Fibroblast of the conjunctiva (primary cell): ENCODE measurements at regions not wholly inside any gene's neighbourhood (a gene's known extent, or its start where the extent isn't known, plus 50 kb on each side); places are given as distances from the start of the nearest gene placed in this dataset.

Experiments used
- DNase-seq: peaks from one replicate; pipeline ENCODE4 v3.0.0-alpha.2; 2010; ENCODE audit warnings: low read depth

DNA sequence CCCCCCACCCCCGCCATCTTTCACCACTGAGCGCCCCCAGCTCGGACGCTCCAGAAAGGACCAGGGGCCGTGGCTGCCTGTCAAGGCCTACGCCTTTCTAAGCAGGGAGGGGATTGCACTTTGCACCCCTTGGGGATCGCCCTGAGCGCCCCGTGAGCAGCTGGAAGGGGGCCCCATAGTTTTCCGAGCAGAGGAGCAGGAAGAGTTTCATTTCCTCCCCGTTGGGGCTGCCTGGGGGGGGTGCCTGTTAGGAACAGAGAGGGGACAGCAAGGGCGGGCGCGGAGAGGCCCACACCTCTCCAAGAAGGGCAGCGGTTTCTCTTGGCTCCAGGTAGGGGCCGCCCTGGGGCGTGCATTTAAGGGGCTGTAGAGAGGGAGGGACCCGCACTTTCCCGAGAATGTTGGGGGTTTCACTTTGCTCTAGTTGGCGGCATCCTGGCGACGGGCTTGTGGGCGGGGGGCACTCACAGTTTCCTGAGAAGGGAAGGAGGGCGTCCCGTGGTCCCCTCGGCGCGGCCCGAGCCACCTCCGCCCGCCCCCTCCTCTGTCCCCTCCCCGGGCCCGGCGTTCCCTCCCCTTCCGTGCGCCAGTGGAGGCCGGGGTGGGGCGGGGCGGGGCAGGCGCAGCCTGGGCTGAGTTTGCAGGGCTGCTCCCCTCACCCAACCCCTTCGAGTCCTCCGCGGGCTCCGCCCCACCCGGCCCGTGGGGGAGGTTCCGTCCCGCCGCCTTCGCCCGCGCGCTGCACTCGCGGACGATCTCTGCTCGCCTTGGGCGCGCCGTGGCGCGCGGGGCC is 82.3 kb upstream of the CD99 start:
- peak; percentile 43 for DNase-seq

DNA sequence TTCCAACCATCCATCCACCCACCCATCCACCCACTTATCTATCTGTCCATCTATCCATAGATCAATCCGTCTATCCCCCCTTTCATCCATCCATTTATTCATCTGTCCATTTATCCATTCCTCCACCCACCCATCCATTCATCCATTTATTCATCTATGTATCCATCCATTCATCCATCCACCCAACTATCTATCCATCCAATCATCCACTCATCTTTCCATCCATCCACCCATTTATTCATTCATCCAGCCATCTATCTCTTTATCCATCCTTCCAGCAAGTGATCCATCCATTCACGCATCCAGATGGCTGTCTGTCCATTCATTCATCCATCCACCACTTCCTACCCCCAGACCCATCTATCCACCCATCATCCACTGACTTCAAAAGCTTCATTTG is 84.0 kb upstream of the CD99 start:
- DNase-seq, result no peak

DNA sequence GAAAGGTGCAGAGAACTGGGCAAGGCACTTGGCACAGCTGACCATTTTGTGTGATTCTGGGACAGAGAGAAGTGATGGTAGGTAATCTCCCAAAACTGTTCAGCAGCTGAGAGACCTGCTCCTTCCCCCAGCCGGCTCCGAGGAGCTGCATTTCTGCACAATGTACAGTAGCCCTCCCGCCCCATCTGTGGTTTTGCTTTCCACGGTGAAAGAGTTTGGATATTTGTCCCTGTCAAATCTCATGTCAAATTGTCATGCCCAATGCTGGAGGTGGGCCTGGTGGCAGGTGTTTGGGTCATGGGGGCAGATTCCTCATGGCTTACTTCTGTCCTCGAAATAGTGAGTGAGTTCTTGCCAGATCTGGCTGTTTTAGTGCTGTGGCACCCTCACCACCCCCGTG is 90.5 kb upstream of the CD99 start:
- no peak for DNase-seq

DNA sequence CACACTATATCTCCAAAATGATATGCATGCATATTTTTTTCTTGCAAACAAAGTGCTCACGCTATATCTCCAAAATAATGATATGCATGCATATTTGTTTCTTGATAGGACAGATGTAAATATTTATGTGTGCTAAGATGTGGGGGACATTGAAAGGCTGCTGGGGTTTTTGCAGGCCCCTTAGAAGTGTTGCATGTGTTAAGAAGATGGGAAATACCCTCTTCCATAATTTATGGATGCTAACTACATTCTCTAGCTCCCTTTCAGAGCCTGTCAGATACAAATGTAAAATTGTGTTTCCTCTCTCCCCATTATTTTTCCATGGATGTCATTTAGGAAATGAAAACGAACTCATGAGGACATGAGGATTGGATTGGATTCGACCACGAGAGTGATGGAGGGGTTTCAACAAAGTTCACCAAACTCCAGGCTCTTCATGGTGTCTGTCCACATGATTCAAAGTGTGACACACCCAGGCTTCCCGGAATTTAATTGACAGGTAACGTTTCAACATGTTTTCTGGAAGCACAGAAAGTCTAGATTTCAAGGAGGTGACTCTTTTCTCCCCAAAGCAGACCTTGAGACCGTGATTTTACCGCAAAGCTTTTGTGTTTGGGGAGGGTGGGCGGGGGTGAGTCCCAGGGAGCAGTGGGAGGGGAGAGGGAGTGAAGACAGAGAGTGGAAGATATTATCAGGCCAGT is 94.4 kb upstream of the CD99 start:
- no peak for DNase-seq

DNA sequence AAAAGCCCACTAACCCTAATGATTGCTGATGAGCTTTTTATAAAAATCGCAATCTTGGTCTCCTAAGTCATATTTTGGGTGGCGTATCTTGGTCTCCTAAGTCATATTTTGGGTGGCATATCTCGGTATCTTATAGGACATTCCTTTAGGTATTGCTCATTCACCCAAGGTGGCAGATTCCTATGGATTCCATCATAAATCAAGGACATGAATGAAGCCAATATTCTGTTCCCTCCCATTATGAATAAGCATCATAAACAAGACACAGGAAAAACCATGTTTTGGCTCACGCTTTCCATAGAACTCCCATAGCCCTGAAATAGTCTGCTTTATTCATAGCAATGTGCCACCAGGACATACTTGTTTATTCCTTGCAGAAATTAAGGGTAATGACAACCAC is 95.0 kb upstream of the CD99 start:
- DNase-seq, result no peak

DNA sequence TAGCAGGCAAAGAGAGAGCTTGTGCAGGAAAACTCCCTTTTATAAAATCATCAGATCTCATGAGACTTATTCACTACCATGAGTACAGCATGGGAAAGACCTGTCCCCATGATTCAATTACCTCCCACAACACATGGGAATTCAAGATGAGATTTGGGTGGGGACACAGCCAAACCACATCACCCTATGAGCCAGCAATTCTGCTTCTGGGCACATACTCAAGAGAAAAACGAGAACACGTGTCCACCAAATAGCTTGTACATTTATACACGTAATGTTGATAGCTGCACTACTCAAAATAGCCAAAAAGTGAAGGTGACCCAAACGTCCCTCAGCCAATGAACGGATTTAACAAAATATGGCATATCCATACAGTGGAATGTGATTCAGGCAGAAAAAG is 94.5 kb upstream of the DHRSX start:
- DNase-seq, result peak; percentile 32

DNA sequence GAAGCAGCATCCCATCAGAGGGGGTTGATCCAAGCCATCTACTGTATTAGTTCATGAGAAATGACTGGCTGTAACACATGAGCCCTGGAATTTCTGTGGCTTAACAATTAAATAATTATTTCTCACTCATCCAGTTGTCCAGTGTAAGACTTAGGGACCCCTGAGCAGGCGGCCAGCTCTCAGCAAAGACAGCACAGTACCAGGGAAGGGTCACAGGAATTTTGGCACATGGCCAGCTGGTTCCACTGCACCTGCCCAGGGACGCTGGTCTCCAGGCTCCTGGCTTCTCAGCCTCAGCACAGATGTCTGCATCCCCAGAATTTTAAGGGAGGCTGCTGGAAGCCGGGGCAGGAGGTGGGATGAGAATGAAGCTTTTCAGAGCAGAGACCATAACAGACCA is 93.7 kb upstream of the DHRSX start:
- no peak for DNase-seq

DNA sequence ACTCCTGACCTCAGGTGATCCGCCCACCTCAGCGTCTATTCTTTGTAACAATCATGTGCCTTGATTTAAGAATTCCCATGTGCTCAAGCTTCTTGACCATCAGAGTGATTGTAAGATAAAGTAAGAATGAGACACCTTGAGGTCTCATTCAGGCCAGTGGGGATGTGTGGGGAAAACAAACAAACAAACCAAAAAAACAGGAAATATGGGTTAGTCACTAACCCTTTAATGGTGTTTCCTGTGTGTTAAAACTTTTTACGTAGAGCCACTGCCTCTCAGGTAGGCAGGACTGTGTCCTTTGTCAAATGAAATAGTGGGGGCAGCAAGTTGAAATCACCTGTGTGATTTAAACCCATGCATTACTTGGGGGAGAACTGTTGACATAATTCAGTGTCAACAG is 91.5 kb upstream of the DHRSX start:
- no peak for DNase-seq

DNA sequence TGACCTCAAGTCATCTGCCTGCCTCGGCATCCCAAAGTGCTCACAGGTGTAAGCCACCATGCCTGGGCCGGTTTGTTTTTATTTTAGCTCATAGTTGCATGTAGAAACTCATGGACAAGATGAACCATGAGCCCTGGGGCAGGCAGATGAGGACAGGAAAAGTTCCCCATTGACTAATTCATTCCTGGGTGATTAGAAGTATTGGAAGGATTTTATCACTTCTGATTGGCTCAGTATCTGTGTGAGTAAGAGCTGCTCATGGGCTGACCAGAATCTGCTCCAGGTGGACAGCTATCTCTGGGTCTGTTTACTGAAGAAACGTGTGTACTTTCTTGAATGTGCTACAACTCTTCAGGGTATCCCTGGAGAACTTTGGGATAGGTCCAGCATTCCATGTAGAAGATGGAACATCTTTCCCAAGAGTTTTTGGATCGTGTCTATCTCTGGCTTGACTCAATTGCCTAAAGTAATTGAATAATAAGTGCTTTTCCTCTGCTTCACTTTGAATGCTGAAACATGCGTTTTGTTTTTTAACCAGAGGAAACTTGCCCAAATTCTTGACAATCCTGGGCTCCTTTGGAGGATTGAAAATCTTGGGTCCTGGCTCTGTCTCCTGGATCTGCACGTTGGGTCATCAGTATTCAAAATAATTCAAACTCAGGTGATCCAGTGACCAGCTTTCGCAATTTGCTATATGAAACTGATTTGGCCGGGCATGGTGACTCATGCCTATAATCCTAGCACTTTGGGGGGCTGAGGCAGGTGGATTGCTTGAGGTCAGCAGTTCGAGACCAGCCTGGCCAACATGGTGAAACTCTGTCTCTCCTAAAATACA is 88.6 kb upstream of the DHRSX start:
- DNase-seq, result no peak

DNA sequence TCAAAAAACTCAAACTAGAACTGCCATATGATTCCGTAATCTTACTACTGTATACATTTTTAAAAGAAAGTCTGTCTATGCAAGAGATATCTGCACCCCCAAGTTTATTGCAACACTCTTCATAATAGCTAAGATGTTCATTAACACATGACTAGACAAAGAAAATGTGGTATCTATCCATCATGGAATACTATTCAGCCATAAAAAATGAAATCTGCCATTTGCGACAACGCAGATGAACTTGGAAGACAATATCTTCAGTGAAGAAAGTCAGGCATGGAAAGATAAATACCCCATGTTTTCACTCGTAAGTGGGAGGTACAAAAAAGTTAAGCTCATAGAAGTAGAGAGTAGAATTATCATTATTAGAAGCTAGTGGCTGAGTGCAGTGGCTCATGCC is 87.3 kb upstream of the DHRSX start:
- no peak for DNase-seq

DNA sequence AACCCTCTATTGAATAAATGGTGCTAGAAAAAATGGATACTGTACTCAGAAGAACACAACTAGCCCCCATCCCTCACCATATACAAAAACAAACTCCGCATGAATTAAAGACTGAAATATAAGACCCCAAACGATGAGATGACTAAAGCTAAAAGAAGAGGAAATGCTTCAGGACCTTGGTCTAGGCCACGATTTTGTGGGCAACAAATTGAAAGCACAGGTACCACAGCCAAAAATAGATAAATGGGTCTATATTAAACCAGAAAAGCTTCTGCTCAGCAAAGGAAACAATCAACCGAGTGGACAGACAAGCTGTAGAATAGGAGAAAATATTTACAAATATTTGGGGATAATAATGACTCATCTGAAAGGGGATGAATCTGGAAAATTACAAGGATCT is 86.4 kb upstream of the DHRSX start:
- no peak for DNase-seq

DNA sequence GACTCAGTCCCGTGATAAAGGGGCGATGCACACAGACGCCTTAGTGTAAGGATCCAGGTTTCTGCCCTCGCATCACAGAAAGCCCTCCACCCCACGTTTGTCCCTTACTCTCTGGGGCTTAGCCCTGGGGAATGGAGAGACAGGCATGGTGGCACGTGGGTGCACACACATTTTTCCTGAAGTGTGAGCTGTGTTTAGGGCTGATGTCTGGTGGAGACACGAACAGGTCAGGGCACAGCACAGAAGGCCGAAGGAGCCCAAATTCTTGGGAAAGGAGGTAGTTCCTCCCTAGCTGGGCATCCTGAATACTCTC is 84.3 kb upstream of the DHRSX start:
- no peak for DNase-seq

DNA sequence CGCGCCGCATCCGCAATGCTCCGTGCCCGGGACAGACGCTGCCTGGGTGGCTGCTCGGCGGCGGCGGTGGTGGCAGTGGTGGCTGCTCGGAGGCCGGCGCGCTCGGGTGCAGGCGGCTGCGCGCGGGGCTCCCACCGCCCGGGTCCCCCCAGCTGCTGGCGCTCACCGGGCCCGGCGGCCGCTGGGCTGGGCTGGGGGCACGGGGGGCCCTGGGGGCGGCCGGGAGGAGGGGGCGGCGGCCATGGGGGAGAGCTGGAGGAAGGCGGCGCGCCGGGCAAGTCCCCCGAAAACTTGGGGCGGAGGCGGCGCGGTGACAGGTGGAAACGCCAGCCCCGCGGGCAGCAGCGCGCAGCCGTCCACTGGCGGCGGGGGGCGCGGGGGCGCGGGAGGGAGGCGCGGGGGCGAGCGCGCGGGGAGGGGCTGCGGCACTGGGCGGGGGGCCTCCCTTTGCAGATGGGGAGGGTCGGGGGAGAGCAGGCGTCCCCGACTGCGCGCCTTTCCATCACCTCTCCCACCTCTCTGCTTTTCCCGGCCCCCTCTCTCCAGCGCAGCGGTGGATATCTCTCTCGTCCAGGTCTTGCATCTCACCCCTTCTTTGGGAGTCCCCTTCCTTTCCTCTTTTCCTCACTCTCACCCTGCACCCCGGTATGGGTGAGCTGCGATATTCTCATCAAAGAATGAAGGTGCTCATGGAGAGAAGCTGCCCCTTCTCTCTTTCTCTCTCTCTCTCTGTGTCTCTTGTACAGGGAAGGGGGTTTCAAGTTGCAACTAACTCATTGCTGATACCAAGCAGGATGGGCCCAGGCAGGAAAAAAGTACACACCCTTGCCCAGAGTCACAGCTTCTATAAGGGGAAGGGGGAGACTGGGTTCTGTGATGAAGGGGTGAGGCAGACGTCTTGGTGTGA is 83.7 kb upstream of the DHRSX start:
- no peak for DNase-seq

DNA sequence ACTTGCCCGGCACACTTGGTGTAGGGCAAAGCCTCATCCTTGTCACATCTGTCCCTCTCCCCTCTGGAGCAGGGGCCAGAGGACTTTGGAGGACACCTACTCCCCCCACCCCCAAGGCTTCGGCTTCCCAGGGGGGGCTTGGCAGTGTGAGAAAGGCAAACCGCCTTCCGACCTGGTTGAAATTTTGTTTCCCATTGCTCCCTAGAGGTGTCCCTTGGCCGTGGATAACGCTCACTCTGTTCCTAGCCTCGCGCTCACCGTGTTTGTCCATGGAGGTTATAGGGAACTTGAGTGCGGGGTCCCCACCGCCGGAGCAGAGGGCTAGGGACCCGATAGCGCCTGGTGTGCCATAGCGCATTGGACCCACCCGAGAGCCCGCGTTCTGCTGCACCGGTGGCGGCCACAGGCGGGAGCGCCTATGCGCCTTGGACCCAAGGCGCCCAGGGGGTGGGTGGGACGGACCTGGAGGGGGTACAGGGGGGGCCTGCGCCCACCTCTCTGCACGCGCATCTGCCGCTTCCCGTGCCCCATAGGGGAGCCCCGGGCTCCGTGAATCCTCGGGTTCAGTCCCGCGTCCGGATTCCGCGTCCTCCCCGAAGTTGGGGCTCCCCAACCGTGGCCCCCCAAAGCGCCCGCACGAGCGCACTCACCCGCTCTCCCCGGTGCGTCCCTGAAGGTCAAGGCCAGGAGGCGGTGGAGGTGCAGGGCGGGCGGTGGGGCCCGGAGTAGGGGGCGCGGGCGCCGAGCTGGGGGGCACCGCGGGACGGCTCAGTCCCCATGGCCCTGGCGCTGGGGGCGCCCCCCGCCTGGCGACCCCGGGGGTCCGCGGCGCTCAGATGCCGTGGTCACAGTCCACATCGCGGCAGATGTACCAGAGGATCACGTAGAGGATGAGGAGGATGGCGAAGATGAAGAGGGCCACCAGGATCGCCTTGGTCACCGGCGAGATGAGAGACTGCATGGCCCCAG is 82.7 kb upstream of the DHRSX start:
- DNase-seq, result no peak

DNA sequence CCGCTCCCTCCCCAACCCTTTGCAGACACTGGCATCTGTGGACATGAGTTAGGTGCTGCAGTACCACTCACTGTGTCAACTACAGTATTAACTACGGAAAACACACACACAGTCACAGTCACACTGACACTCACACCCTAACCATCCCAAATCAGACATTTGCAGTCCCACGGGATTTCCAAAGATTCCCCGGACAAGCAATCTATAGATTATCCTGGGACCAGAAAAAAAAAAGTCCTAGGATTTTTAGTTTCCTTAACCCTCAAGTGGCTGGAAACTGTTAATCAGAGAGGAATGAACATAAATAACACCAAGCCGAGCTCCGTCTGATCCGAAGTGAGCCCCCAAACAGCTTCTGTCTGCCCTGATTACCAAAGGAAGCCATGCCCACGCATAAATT is 81.9 kb upstream of the DHRSX start:
- no peak for DNase-seq

DNA sequence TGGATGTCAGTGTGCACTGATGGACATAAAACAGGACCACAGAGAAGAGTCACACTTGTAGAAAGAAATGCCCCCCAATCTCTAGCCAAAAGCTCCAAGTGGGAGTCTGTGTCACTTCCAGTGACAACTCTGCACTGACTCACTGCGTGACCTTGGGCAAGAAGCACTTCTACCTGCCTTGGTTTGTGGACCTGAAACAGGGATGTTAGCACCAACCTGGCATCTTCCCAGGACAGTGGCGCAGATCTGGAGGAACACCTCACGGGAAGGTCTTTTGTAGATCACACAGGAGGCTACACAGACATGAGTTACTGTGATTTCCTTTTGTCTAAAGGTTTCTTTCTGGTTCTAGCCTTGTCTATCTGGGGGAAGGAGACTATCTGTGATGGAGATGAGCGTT is 80.5 kb upstream of the DHRSX start:
- no peak for DNase-seq

DNA sequence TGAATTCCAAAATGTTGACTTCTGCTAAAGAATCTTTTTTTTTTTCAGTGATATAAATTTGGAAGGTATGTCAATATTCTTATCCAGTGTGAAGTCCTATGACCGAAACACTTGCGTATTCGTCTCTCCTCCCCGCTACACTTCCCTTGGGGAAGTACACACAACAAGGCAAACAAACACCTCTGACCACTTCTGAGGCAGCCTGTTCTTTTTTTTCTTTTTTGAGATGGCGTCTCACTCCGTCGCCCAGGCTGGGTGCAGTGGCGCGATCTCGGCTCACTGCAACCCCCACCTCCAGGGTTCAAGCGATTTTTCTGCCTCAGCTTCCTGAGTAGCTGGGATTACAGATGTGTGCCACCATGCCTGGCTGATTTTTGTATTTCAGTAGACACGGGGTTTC is 78.1 kb upstream of the DHRSX start:
- DNase-seq, result no peak

DNA sequence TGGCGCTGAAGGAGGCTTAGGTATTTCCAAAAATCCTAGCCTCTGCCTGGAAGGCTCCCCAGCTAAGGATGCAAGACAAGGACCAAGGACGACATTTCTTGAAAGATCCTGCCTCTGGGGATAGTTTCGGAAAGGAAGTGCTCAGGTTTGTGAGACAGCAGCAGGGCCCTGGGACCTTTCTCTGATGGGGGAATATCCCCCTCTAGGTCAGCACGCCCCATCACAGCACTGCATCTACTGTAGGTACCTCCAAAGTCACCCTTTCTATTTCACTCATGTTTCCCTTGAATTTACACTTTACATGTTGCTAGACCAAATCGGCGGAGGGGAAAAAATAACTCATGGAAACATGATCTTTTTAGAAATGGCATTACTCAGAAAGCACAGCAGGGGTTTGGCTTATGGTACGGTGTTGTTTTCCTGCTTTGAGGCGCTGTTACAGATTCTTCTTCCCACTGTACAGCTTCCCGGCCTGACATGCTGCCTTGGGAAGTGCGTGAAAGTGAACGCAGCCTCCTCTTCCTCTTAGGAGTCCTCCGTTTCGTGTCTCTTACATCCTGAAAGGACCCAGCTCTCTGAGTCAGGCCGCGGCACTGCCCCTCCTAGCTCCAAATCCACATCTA is 77.2 kb upstream of the DHRSX start:
- DNase-seq, result peak; percentile 17

DNA sequence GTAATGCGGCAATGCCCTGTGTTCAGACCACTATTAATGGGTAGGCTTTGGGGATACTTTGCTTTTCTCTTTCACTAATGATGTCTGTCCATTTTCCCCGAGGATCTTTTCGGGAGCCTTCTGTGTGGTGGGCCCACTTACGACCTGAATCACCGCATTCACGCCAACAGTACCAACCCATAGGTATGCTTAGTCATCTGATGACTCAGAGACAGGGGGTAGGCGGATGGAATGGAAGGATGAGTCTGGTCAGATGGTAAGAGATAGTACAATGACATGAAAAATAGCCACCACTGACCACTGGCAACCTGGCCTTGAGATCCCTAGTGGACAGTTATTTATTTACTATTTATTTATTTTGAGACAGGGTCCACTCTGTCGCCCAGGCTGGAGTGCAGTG is 76.0 kb upstream of the DHRSX start:
- no peak for DNase-seq

DNA sequence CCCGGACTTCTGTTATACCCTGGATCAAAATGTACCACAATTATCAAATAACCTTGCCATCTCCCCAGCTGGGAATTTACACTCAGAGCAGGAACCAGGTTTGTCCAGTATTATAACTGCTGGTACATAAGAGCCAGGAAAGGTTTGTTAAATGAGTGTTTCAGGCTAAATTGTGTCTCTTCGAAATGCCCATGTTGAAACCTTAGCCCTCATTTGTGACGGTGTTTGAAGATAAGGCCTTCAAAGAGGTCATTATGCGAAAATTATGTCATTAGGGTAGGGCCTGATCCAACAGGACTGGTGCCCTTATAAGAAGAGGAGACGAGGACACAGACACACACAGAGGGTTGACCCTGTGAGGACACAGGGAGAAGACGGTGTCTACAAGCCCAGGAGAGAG is 73.5 kb upstream of the DHRSX start:
- no peak for DNase-seq
